ENCODE measurements at regions not wholly inside any gene's neighbourhood (a gene's known extent, or its start where the extent isn't known, plus 50 kb on each side); places are given as distances from the start of the nearest gene placed in this dataset.

DNA sequence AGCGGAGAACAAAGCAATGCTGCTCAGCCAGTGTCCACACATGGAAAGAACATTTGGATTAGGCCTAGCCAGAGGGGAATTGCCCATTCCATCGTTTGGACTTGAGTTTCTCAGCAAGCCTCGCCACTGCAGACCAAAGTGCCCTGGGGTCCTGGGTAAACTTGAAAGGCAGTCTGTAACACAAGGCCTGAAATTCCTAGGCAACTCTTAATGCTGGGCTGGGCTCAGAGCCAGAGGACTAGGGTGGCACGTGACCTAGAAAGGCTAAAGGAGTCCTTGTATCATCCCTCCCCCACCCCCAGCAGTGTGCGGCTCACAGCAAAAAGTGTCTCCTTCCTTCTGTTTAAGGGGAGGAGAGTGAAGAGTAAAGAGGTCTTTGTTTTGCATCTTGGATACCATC is 210.4 kb upstream of the ARX start:
- DNase-seq (ENCODE audit: low spot score) (no peak), ATAC-seq (no peak)
- Mint-ChIP-seq H3K36me3 (no peaks in the 10 kb centered on the region), H3K4me3 (no peak overlapping the region), H3K9me3 (no peaks in the 10 kb centered on the region; the same call in 1 of the 2 replicates), H3K27me3 (ENCODE audit: low read depth) (no peaks in the 10 kb centered on the region; the same call in 1 of the 2 replicates), H3K4me1 (no peaks in the 10 kb centered on the region), H3K27ac (no peak overlapping the region)
- ChIA-PET CTCF (no interaction called here), POLR2A (no interaction called here)
- no peak for TF ChIP-seq EMX1 (CRISPR knock-in tag; IDR thresholded peaks at IDR 0.05)
- no peak for TF ChIP-seq FOXK1 (CRISPR knock-in tag; IDR thresholded peaks at IDR 0.05)
- TF ChIP-seq, protein P1, sequence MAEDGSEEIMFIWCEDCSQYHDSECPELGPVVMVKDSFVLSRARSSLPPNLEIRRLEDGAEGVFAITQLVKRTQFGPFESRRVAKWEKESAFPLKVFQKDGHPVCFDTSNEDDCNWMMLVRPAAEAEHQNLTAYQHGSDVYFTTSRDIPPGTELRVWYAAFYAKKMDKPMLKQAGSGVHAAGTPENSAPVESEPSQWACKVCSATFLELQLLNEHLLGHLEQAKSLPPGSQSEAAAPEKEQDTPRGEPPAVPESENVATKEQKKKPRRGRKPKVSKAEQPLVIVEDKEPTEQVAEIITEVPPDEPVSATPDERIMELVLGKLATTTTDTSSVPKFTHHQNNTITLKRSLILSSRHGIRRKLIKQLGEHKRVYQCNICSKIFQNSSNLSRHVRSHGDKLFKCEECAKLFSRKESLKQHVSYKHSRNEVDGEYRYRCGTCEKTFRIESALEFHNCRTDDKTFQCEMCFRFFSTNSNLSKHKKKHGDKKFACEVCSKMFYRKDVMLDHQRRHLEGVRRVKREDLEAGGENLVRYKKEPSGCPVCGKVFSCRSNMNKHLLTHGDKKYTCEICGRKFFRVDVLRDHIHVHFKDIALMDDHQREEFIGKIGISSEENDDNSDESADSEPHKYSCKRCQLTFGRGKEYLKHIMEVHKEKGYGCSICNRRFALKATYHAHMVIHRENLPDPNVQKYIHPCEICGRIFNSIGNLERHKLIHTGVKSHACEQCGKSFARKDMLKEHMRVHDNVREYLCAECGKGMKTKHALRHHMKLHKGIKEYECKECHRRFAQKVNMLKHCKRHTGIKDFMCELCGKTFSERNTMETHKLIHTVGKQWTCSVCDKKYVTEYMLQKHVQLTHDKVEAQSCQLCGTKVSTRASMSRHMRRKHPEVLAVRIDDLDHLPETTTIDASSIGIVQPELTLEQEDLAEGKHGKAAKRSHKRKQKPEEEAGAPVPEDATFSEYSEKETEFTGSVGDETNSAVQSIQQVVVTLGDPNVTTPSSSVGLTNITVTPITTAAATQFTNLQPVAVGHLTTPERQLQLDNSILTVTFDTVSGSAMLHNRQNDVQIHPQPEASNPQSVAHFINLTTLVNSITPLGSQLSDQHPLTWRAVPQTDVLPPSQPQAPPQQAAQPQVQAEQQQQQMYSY (CRISPR knock-in tag; IDR thresholded peaks at IDR 0.05) = no peak
- TF ChIP-seq, protein P2, sequence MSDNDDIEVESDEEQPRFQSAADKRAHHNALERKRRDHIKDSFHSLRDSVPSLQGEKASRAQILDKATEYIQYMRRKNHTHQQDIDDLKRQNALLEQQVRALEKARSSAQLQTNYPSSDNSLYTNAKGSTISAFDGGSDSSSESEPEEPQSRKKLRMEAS (CRISPR knock-in tag; IDR thresholded peaks at IDR 0.05) = no peak
- no peak for TF ChIP-seq JUN (CRISPR knock-in tag; IDR thresholded peaks at IDR 0.05)
- no peak for TF ChIP-seq OVOL2 (CRISPR knock-in tag; IDR thresholded peaks at IDR 0.05; ENCODE audit: borderline replicate concordance)
- TF ChIP-seq, protein P3, sequence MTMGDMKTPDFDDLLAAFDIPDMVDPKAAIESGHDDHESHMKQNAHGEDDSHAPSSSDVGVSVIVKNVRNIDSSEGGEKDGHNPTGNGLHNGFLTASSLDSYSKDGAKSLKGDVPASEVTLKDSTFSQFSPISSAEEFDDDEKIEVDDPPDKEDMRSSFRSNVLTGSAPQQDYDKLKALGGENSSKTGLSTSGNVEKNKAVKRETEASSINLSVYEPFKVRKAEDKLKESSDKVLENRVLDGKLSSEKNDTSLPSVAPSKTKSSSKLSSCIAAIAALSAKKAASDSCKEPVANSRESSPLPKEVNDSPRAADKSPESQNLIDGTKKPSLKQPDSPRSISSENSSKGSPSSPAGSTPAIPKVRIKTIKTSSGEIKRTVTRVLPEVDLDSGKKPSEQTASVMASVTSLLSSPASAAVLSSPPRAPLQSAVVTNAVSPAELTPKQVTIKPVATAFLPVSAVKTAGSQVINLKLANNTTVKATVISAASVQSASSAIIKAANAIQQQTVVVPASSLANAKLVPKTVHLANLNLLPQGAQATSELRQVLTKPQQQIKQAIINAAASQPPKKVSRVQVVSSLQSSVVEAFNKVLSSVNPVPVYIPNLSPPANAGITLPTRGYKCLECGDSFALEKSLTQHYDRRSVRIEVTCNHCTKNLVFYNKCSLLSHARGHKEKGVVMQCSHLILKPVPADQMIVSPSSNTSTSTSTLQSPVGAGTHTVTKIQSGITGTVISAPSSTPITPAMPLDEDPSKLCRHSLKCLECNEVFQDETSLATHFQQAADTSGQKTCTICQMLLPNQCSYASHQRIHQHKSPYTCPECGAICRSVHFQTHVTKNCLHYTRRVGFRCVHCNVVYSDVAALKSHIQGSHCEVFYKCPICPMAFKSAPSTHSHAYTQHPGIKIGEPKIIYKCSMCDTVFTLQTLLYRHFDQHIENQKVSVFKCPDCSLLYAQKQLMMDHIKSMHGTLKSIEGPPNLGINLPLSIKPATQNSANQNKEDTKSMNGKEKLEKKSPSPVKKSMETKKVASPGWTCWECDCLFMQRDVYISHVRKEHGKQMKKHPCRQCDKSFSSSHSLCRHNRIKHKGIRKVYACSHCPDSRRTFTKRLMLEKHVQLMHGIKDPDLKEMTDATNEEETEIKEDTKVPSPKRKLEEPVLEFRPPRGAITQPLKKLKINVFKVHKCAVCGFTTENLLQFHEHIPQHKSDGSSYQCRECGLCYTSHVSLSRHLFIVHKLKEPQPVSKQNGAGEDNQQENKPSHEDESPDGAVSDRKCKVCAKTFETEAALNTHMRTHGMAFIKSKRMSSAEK (CRISPR knock-in tag; IDR thresholded peaks at IDR 0.05; ENCODE audit: borderline replicate concordance) = no peak
- TF ChIP-seq, protein P4, sequence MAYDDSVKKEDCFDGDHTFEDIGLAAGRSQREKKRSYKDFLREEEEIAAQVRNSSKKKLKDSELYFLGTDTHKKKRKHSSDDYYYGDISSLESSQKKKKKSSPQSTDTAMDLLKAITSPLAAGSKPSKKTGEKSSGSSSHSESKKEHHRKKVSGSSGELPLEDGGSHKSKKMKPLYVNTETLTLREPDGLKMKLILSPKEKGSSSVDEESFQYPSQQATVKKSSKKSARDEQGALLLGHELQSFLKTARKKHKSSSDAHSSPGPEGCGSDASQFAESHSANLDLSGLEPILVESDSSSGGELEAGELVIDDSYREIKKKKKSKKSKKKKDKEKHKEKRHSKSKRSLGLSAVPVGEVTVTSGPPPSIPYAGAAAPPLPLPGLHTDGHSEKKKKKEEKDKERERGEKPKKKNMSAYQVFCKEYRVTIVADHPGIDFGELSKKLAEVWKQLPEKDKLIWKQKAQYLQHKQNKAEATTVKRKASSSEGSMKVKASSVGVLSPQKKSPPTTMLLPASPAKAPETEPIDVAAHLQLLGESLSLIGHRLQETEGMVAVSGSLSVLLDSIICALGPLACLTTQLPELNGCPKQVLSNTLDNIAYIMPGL (CRISPR knock-in tag; IDR thresholded peaks at IDR 0.05) = no peak
- no peak for TF ChIP-seq TEAD4 (CRISPR knock-in tag; IDR thresholded peaks at IDR 0.05)
- TF ChIP-seq, protein P5, sequence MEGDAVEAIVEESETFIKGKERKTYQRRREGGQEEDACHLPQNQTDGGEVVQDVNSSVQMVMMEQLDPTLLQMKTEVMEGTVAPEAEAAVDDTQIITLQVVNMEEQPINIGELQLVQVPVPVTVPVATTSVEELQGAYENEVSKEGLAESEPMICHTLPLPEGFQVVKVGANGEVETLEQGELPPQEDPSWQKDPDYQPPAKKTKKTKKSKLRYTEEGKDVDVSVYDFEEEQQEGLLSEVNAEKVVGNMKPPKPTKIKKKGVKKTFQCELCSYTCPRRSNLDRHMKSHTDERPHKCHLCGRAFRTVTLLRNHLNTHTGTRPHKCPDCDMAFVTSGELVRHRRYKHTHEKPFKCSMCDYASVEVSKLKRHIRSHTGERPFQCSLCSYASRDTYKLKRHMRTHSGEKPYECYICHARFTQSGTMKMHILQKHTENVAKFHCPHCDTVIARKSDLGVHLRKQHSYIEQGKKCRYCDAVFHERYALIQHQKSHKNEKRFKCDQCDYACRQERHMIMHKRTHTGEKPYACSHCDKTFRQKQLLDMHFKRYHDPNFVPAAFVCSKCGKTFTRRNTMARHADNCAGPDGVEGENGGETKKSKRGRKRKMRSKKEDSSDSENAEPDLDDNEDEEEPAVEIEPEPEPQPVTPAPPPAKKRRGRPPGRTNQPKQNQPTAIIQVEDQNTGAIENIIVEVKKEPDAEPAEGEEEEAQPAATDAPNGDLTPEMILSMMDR (IDR thresholded peaks at IDR 0.05) = no peak
- TF ChIP-seq CREM (CRISPR knock-in tag; IDR thresholded peaks at IDR 0.05) = no peak

DNA sequence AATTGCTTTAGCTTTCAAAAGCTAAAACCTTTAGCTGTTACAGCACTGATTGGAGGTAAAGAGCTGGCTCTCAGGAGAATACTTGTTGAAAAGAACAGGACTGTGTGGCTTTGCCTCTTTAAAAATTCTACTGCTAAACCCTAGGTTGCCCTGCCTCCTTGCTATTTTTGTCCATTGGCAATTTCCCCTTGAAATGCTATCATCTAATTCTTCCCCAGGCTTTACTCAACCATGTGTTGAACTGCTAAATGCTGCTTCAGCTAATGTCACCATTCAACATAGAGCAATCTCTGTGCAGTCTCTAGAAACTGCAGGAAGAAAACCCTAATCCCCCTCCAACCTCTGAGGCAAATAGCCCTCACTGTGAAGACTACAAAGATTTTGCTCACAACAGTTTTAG is 203.7 kb upstream of the ARX start:
- H3K36me3 Mint-ChIP-seq = no peaks in the 10 kb centered on the region
- POLR2A ChIA-PET = no interaction called here

More for the DNA sequence above, 203.7 kb upstream of the ARX start:
- H3K9me3 Mint-ChIP-seq = no peaks in the 10 kb centered on the region
- no peak overlapping the region for H3K4me3 Mint-ChIP-seq
- no peak for TF ChIP-seq TCF7 (CRISPR knock-in tag; IDR thresholded peaks at IDR 0.05; ENCODE audit: low read depth)
- TF ChIP-seq, protein P6, sequence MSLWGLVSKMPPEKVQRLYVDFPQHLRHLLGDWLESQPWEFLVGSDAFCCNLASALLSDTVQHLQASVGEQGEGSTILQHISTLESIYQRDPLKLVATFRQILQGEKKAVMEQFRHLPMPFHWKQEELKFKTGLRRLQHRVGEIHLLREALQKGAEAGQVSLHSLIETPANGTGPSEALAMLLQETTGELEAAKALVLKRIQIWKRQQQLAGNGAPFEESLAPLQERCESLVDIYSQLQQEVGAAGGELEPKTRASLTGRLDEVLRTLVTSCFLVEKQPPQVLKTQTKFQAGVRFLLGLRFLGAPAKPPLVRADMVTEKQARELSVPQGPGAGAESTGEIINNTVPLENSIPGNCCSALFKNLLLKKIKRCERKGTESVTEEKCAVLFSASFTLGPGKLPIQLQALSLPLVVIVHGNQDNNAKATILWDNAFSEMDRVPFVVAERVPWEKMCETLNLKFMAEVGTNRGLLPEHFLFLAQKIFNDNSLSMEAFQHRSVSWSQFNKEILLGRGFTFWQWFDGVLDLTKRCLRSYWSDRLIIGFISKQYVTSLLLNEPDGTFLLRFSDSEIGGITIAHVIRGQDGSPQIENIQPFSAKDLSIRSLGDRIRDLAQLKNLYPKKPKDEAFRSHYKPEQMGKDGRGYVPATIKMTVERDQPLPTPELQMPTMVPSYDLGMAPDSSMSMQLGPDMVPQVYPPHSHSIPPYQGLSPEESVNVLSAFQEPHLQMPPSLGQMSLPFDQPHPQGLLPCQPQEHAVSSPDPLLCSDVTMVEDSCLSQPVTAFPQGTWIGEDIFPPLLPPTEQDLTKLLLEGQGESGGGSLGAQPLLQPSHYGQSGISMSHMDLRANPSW (CRISPR knock-in tag; conservative IDR thresholded peaks at IDR 0.05; ENCODE audit: low read depth) = no peak
- no peak for TF ChIP-seq ZNF396 (CRISPR knock-in tag; IDR thresholded peaks at IDR 0.05; ENCODE audit: borderline replicate concordance)
- TF ChIP-seq NR1H2 (CRISPR knock-in tag; IDR thresholded peaks at IDR 0.05) = no peak
- TF ChIP-seq, protein P2 (CRISPR knock-in tag; IDR thresholded peaks at IDR 0.05) = no peak
- TF ChIP-seq MYBL2 (CRISPR knock-in tag; IDR thresholded peaks at IDR 0.05) = no peak
- H3K27me3 Mint-ChIP-seq (ENCODE audit: low read depth) = no peaks in the 10 kb centered on the region; the same call in none of the 2 replicates
- H3K4me1 Mint-ChIP-seq = no peaks in the 10 kb centered on the region
- CTCF ChIA-PET = no interaction called here
- H3K27ac Mint-ChIP-seq = no peak overlapping the region
- no peak for ATAC-seq
- no peak for DNase-seq (ENCODE audit: low spot score)

All from WTC11 (cell line).